A673 (cell line): ENCODE measurements at regions not wholly inside any gene's neighbourhood (a gene's known extent, or its start where the extent isn't known, plus 50 kb on each side); places are given as distances from the start of the nearest gene placed in this dataset.

Experiments used
- BruUV-seq: library from RNA; stranded (reverse); fragments of 400-500 nt; replicated peaks from 2 replicates; lab custom pipeline; 2021; lab: Mats Ljungman, UMichigan
- CTCF ChIA-PET: fragments of 300-600 bp; sonication (Branson Sonifier 250); formaldehyde crosslinking; loops from one replicate; lab custom pipeline; 2022; ENCODE audit warnings: antibody characterized with exemption; lab: Charles Lee
- POLR2A ChIA-PET: fragments of 300-600 bp; sonication (Branson Sonifier 250); formaldehyde crosslinking; loops from one replicate; lab custom pipeline; 2022; ENCODE audit warnings: antibody characterized with exemption; ENCODE audit not compliant: low non-redundant PET; lab: Charles Lee
- DNase-seq: peaks from one replicate; pipeline ENCODE4 v3.0.0-alpha.2; 2015; ENCODE audit warnings: low spot score
- H3K27ac ChIP-seq: fragments of 200-600 bp; sonication (generic); 2 replicates; pipeline ENCODE4 v1.5.1; 2016; ENCODE audit warnings: mixed run types, low read depth, mild to moderate bottlenecking, mixed read lengths, antibody characterized with exemption, low read length; ENCODE audit not compliant: poor library complexity, severe bottlenecking
- H3K27me3 ChIP-seq: fragments of 200-600 bp; sonication (generic); replicated peaks from 2 replicates; pipeline ENCODE4 v1.6.1; 2017; ENCODE audit warnings: mixed run types, low read depth, mild to moderate bottlenecking, mixed read lengths, antibody characterized with exemption, low read length; ENCODE audit not compliant: insufficient read depth, poor library complexity
- H3K36me3 ChIP-seq: fragments of 200-600 bp; sonication (generic); 2 replicates; pipeline ENCODE4 v1.6.1; 2016; ENCODE audit warnings: mixed run types, mild to moderate bottlenecking, mixed read lengths, antibody characterized with exemption, low read length; ENCODE audit not compliant: insufficient read depth, poor library complexity, severe bottlenecking
- H3K4me1 ChIP-seq: fragments of 200-600 bp; sonication (generic); 2 replicates; pipeline ENCODE4 v1.6.1; 2017; ENCODE audit warnings: mixed run types, mild to moderate bottlenecking, mixed read lengths, antibody characterized with exemption, low read length; ENCODE audit not compliant: insufficient read depth, poor library complexity, severe bottlenecking
- H3K4me3 ChIP-seq: fragments of 200-600 bp; sonication (generic); 2 replicates; pipeline ENCODE4 v1.5.1; 2016; ENCODE audit warnings: low read depth, mixed run types, mild to moderate bottlenecking, mixed read lengths, low read length; ENCODE audit not compliant: poor library complexity, severe bottlenecking
- H3K9me3 ChIP-seq: fragments of 200-600 bp; sonication (generic); 2 replicates; pipeline ENCODE4 v1.6.1; 2016; ENCODE audit warnings: mixed run types, low read depth, mild to moderate bottlenecking, mixed read lengths, antibody characterized with exemption, low read length; ENCODE audit not compliant: poor library complexity, severe bottlenecking
- EZH2 ChIP-seq: fragments of 200-600 bp; sonication (generic); IDR thresholded peaks from 2 replicates; pipeline ENCODE4 v1.6.1; 2017; ENCODE audit warnings: borderline replicate concordance, low read depth, mild to moderate bottlenecking, mixed read lengths, antibody characterized with exemption, low read length; ENCODE audit not compliant: poor library complexity, severe bottlenecking
- intact Hi-C: fragments of 100-400 bp; cut with micrococcal nuclease; formaldehyde crosslinking; loops from one replicate; pipeline ENCODE4 v1.10.0; 2022; ENCODE audit not compliant: unreplicated experiment
- TF ChIP-seq, protein P1 (sequence below): fragments of 300-800, 200-600 bp; sonication (generic); conservative IDR thresholded peaks from 2 replicates; pipeline ENCODE4 v1.5.1; 2017; ENCODE audit warnings: low read depth, mild to moderate bottlenecking, antibody characterized with exemption, low read length, moderate library complexity, mixed read lengths

DNA sequence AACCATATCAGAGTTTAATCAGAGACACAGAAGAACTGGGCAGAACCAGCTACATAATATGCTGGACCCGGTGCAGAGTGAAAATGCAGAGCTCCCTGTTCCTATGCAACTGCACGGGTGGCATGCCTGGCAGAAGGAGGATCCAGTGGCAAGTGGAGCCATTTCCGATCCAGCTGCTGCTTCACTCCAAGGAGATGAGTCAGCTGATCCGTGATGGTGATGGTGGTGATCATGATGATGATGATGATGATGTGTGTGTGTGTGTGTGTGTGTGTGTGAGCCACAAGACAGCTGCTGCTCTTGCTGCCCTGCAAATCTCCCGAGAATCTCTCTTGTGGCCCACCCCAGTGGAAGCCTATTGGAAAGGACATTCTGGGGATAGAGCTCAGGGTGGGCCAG lies 133.0 kb downstream of the URB2 start:
- no TSS peak for BruUV-seq
- no peak overlapping the region for H3K4me3 ChIP-seq
- no peaks in the 10 kb centered on the region for H3K36me3 ChIP-seq
- no peak for DNase-seq
- no peaks in the 10 kb centered on the region for H3K27me3 ChIP-seq
- CTCF ChIA-PET, result interaction anchor here (0.5 kb wide), 1 partner anchor 96 kb away, joined by 3 read pairs; no protein-coding TSS in a partner anchor
- H3K9me3 ChIP-seq, result no peaks in the 10 kb centered on the region
- H3K4me1 ChIP-seq, result no peaks in the 10 kb centered on the region
- TF ChIP-seq EZH2, result no peak
- TF ChIP-seq, protein P1, sequence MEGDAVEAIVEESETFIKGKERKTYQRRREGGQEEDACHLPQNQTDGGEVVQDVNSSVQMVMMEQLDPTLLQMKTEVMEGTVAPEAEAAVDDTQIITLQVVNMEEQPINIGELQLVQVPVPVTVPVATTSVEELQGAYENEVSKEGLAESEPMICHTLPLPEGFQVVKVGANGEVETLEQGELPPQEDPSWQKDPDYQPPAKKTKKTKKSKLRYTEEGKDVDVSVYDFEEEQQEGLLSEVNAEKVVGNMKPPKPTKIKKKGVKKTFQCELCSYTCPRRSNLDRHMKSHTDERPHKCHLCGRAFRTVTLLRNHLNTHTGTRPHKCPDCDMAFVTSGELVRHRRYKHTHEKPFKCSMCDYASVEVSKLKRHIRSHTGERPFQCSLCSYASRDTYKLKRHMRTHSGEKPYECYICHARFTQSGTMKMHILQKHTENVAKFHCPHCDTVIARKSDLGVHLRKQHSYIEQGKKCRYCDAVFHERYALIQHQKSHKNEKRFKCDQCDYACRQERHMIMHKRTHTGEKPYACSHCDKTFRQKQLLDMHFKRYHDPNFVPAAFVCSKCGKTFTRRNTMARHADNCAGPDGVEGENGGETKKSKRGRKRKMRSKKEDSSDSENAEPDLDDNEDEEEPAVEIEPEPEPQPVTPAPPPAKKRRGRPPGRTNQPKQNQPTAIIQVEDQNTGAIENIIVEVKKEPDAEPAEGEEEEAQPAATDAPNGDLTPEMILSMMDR, result no peak
- H3K27ac ChIP-seq, result no peak overlapping the region
- POLR2A ChIA-PET, result interaction anchor here (0.9 kb wide), 1 partner anchor 94 kb away, joined by 3 read pairs; no protein-coding TSS in a partner anchor
- intact Hi-C loops, result no loop called here

DNA sequence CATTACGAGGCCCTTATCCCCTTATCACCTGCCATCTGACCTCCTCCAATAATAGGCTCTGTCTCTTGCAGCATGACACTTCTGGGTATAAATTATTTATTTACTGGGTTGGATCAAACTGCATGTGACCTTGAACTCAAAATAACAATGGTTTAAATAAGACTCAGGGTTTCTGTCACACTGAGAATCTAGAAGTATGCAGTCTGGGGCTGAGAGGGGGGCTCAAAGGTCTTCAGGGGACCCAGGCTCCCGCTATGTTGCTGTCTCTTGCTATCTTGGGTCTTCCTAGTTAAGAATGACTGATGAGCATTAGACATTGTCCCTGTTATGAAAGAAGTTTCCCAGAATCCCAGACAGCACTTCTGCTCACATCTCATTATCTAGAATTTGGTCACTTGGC lies 133.5 kb downstream of the URB2 start:
- ChIA-PET POLR2A (no interaction called here), CTCF (no interaction called here)
- Histone ChIP-seq H3K4me3 (no peak overlapping the region), H3K27ac (no peak overlapping the region), H3K9me3 (no peaks in the 10 kb centered on the region), H3K27me3 (no peaks in the 10 kb centered on the region), H3K36me3 (no peaks in the 10 kb centered on the region), H3K4me1 (no peaks in the 10 kb centered on the region)
- TF ChIP-seq, protein P1, result no peak
- TF ChIP-seq EZH2, result no peak
- intact Hi-C loops, result no loop called here
- no TSS peak for BruUV-seq
- DNase-seq, result no peak

DNA sequence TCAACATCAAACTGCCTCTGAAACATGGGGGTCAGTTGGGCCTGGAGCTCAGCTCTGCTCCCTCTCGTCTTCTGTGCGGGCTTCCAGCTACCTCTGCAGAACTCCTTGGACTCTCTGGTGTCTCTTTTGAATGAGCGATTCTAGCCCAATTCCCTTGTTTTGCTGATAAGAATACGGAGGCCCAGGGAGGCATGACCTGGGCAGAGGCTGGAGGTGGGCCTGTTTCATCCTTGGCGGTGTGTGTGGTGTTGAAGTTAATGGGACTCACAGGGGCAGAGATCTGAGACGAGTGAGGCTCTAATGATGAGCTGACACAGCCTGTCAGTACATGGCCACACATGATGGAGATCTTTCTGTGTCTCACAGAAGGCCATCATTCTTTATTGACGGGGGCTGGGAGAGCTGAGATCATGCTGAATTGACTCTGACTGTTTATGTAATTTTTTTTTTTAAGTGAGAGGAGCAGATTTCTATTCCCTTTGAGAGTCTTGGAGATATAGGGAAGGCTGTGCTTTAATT lies 134.5 kb downstream of the URB2 start:
- TF ChIP-seq, protein P1, result no peak
- no peak for TF ChIP-seq EZH2
- Histone ChIP-seq H3K27ac (no peak overlapping the region), H3K27me3 (no peaks in the 10 kb centered on the region), H3K4me1 (no peaks in the 10 kb centered on the region), H3K36me3 (no peaks in the 10 kb centered on the region), H3K9me3 (no peaks in the 10 kb centered on the region), H3K4me3 (no peak overlapping the region)
- CTCF ChIA-PET, result no interaction called here
- no peak for DNase-seq
- intact Hi-C loops, result no loop called here
- no TSS peak for BruUV-seq
- POLR2A ChIA-PET, result no interaction called here
